Ramos (cell line): ENCODE measurements at regions not wholly inside any gene's neighbourhood (a gene's known extent, or its start where the extent isn't known, plus 50 kb on each side); places are given as distances from the start of the nearest gene placed in this dataset.

Experiments used
- in situ Hi-C: fragments of 300-500 bp; cut with MboI; formaldehyde crosslinking; loops from one replicate; pipeline ENCODE4 v1.14.3; 2022; ENCODE audit warnings: low sequenced_read_pairs; ENCODE audit not compliant: unreplicated experiment

- in situ Hi-C loops, result loop anchor here (25.0 kb wide), 1 partner anchor 394 kb away; no protein-coding TSS in a partner anchor
Measured at GRCh38 chr12:14242825-14243224, 122.7 kb upstream of the ATF7IP start.

DNA sequence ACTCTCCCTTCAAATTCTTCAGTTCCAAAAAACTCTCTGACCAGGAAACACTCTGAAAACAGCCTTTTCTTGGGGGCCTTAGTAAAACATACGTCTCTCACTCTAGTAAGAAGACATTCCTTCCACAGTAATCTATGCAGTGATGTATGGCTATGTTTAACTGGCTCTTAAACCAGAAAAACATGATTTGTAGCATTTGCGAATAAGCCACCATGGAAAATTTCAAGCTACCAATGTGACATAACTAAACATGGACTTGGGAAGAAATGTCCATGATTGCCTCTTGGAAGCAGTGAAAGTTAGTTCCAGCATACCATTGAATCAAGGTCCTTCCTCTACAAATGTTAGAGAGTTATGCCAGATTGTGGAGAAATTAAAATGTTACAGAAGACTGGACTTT is 121.5 kb upstream of the ATF7IP start:
- in situ Hi-C loops, result loop anchor here (25.0 kb wide), 1 partner anchor 393 kb away; no protein-coding TSS in a partner anchor

- in situ Hi-C loops, result loop anchor here (25.0 kb wide), 1 partner anchor 392 kb away; no protein-coding TSS in a partner anchor
Measured at GRCh38 chr12:14244876-14245669, 120.4 kb upstream of the ATF7IP start.

DNA sequence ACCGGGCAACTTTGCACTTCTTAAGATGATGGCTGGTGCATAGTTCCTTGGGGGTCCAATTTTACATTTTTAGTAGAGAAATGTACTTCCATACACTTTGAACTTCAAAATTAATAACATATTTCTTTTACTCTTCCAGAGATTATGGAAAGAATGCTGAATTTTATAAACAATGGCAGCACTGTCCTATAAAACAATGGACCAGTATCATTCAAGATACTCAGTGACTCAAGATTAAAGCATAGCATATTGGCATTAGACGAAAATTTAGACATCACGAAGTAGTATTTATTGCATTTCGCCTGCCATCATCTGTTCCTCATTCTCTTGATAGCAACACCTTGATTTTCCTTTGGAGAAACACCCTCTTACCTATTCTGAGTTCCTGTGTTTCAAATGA is 118.3 kb upstream of the ATF7IP start:
- in situ Hi-C loops, result loop anchor here (25.0 kb wide), 1 partner anchor 390 kb away; no protein-coding TSS in a partner anchor

DNA sequence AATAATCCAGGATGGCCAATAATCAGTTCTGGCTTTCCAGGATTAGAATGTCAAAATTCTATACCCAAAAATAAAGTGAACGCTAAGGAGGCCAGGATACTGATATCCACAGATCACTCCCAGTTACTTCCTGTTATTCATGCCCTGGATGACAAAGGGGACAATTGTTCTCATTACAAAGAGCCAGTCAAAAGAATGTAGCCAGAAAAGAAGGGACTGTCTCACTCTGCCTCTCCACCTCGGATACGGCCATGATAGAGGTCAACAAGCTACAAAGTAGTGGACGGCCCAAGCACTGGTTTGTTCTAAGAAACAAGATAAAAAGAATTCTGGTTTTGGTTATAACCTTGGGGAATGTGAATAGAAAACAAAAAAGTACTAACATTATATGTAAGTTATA is 116.1 kb upstream of the ATF7IP start:
- in situ Hi-C loops, result loop anchor here (25.0 kb wide), 1 partner anchor 388 kb away; no protein-coding TSS in a partner anchor

DNA sequence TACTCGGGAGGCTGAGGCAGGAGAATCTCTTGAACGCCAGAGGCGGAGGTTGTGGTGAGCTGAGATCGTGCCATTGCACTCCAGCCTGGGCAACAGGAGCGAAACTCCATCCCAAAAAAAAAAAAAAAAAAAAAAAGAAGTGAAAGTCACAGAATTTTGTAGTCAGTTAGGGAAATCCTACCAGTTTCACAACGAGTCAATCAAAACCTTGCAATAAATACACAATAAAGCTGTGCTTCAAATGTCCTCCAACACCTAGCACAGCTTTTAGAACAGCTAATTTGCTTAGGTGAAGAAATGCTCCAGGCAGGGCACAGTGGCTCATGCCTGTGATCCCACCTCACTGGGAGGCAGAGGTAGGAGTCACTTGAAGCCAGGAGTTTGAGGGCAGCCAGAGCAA is 112.8 kb upstream of the ATF7IP start:
- in situ Hi-C loops, result loop anchor here (10.0 to 25.0 kb wide), 2 partner anchors 112 to 710 kb away; partner anchors contain the start of genes ARHGDIB, ATF7IP and PDE6H

DNA sequence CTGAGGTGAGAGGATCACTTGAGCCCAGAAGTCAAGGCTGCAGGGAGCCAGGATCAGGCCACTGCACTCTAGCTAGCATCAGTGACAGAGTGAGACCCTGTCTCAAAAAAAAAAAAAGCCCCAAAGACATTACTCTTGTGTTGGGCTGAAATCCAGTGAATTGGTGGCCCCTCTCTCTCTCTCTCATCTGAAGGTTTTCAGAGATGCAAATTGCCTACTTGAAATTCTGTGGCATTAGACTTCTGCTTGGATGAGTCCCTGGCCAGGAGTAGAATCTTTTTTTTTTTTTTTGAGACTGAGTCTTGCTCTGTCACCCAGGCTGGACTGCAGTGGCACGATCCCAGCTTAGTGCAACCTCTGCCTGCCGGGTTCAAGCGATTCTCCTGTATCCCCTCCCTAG is 112.0 kb upstream of the ATF7IP start:
- in situ Hi-C loops, result loop anchor here (10.0 to 25.0 kb wide), 2 partner anchors 111 to 709 kb away; partner anchors contain the start of genes ARHGDIB, ATF7IP and PDE6H

DNA sequence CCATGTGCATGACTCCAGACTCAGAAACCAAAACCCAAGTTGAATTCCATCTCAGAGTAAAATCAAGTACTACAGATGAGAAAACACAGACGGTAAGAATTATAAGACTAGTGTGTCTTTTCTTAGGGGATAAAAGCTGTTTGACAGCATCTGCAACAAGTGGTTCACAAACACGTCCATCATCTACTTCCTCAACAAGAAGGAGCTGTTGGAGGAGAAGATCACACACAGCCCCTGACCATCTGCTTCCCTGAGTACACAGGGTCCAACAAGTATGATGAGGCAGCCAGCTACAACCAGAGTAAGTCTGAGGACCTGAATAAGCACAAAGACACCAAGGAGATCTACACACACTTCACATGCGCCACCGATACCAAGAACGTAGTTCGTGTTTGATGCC is 110.7 kb upstream of the ATF7IP start:
- in situ Hi-C loops, result loop anchor here (10.0 to 25.0 kb wide), 2 partner anchors 110 to 708 kb away; partner anchors contain the start of genes ARHGDIB, ATF7IP and PDE6H

GRCh38 chr12:14256121-14256520 is 109.4 kb upstream of the ATF7IP start:
- in situ Hi-C loops, result loop anchor here (10.0 to 25.0 kb wide), 2 partner anchors 109 to 706 kb away; partner anchors contain the start of genes ARHGDIB, ATF7IP and PDE6H

GRCh38 chr12:14256555-14257169 is 108.8 kb upstream of the ATF7IP start:
- in situ Hi-C loops, result loop anchor here (10.0 to 25.0 kb wide), 2 partner anchors 108 to 706 kb away; partner anchors contain the start of genes ARHGDIB, ATF7IP and PDE6H

GRCh38 chr12:14257303-14257733 is 108.2 kb upstream of the ATF7IP start:
- in situ Hi-C loops, result loop anchor here (10.0 to 25.0 kb wide), 2 partner anchors 107 to 705 kb away; partner anchors contain the start of genes ARHGDIB, ATF7IP and PDE6H

DNA sequence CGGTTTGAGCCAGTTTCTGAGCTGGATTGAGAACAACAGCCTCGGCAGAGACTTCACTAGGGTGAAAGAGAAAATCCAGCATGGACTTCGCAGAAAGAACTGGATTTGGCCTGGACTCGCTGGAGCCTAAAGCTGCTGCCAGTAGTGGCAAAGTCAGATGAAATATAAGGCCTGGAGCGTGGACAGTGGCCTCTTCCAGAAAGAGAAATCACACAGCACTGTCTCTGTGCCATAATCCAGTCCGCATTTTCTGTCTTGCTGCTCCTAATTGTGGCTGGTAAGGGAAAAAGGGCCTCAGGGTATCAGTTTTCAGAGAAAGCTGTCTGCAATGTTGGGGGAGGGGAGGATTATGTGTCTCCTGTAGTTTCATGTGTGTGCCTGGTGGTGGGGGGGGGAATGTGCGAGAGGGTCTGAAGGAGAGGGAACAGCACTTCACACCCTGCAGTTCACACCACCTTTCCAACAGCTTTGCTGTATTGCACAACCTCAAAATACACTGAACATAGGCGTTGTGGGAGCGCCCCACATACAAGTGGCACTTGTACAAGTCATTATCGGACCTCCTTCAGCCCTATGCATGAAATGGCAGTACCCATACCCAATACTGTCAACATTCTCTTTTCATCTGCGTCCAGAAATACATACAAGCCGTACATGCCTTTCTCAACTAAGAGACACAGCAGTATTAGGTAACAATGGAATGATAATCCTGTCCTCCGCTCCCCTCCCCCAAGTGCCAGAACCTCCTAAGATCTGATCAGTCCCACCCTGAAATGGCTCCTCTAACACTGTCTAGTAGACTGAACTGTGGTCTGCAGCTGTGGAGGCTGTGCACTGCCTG is 107.5 kb upstream of the ATF7IP start:
- in situ Hi-C loops, result loop anchor here (10.0 to 25.0 kb wide), 2 partner anchors 107 to 704 kb away; partner anchors contain the start of genes ARHGDIB, ATF7IP and PDE6H

- in situ Hi-C loops, result loop anchor here (10.0 to 25.0 kb wide), 2 partner anchors 106 to 704 kb away; partner anchors contain the start of genes ARHGDIB, ATF7IP and PDE6H
Measured at GRCh38 chr12:14258575-14258940, 106.9 kb upstream of the ATF7IP start.

- in situ Hi-C loops, result loop anchor here (10.0 to 25.0 kb wide), 2 partner anchors 105 to 703 kb away; partner anchors contain the start of genes ARHGDIB, ATF7IP and PDE6H
Measured at GRCh38 chr12:14259481-14260010, 105.9 kb upstream of the ATF7IP start.

DNA sequence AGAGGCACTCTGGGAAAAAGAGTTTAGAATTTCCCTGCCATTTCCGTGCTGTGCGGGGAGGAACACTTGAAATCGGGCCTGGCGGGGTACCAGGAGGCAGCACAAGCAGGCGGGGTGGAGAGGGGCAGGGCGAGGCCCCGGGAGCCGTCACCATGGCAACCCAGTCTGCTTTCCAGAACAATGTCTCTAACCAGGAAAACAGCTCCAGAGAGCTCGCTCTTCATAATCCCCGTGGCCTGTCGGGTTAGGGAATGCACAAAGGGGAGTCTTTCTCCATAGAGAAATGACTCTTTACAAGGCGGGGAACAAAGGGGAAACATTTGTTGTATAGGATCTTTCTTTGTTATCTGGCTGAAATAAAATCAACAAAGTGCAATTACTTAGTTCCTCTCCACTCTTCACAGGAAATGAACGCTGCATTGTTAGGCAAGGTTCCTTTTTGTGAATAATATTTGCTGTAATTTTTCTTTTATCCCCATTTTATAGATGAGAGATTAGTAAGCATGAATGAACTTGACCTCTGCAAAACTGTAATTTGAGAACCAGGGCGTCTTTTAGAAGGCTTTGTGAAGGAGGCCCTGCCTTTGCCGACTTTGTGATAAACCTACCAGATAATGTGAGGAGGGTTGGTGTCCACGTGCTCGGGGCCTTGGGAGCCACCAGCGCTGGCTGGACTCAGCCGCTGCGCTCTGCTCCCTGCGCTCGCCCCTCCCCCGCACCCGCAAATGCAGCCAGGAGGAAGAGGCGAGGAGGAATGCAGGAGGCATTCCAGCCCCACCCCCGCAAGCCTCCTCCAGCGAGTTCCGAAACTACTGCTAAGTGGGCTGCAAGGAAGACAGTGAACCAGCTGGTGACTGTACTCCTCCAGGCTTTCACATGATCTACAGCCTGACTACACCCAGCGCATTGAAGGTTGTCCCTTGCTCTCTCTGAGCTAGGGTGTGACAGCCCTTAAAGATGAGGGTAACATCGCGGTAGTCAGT is 105.2 kb upstream of the ATF7IP start:
- in situ Hi-C loops, result loop anchor here (25.0 kb wide), 1 partner anchor 702 kb away; the partner anchor contains the start of genes ARHGDIB and PDE6H

DNA sequence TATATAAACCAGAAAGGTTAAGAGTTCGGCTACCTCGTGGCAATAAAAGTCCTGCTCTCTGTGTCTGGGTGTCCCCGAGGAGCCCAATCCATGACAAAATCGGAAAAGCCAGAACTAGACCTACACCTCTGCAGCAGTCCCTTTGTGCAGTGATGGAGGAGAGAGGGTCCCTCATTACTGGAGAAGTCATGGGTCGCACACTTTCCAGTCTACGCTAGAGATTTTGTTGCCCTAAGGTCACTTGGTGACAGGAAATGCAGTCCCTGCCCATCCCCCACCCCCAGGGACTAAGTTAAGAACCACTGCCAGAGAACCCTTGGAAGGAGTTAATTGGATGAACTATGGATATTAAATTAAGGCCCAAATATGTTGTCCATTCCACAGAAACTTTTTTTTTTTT is 104.4 kb upstream of the ATF7IP start:
- in situ Hi-C loops, result loop anchor here (25.0 kb wide), 1 partner anchor 701 kb away; the partner anchor contains the start of genes ARHGDIB and PDE6H

GRCh38 chr12:14261861-14262260 is 103.6 kb upstream of the ATF7IP start:
- in situ Hi-C loops, result loop anchor here (25.0 kb wide), 1 partner anchor 700 kb away; the partner anchor contains the start of genes ARHGDIB and PDE6H
